Spleen (tissue), 11 donors: ENCODE measurements at regions not wholly inside any gene's neighbourhood (a gene's known extent, or its start where the extent isn't known, plus 50 kb on each side); places are given as distances from the start of the nearest gene placed in this dataset.

ENCODE experiments used
- DNase-seq: peaks from one replicate; pipeline ENCODE4 v3.0.0-alpha.2; 2020
- H3K27ac ChIP-seq, 8 donors: fragments of 200-600 bp; sonication (generic) in 7 of 8; 1 replicate in 4 of 8; 2 replicates in 4 of 8; pipeline versions ENCODE4 v1.5.0 to v1.8.0; 2016 to 2021; ENCODE audit warnings: inconsistent platforms in 4 of 8, mild to moderate bottlenecking in 4 of 8, moderate library complexity in 1 of 8
- H3K27me3 ChIP-seq, 7 donors: fragments of 200-600 bp; sonication (generic) in 6 of 7; replicated peaks in 1 of 7; 1 replicate in 4 of 7; 2 replicates in 3 of 7; pipeline versions ENCODE4 v1.5.0 to v1.8.0; 2016 to 2021; ENCODE audit warnings: inconsistent platforms in 3 of 7, mild to moderate bottlenecking in 1 of 7
- H3K36me3 ChIP-seq, 6 donors: fragments of 200-600 bp; sonication (generic) in 5 of 6; 1 replicate in 4 of 6; 2 replicates in 2 of 6; pipeline versions ENCODE4 v1.5.0 to v1.8.0; 2016 to 2021; ENCODE audit warnings: inconsistent platforms in 2 of 6
- H3K4me1 ChIP-seq, 6 donors: fragments of 200-600 bp; sonication (generic) in 5 of 6; 1 replicate in 3 of 6; 2 replicates in 3 of 6; pipeline versions ENCODE4 v1.5.0 to v1.8.0; 2016 to 2021; ENCODE audit warnings: inconsistent platforms in 3 of 6
- H3K4me3 ChIP-seq, 8 donors: fragments of 200-600 bp; sonication (generic) in 7 of 8; 1 replicate in 4 of 8; 2 replicates in 4 of 8; pipeline versions ENCODE4 v1.5.0 to v1.8.0; 2016 to 2021; ENCODE audit warnings: inconsistent platforms in 4 of 8, mild to moderate bottlenecking in 4 of 8, moderate library complexity in 2 of 8
- H3K9me3 ChIP-seq, 8 donors: fragments of 200-600 bp; sonication (generic) in 7 of 8; 1 replicate in 4 of 8; 2 replicates in 4 of 8; pipeline versions ENCODE4 v1.5.0 to v1.8.0; 2016 to 2021; ENCODE audit warnings: inconsistent platforms in 4 of 8
- POLR2A ChIP-seq, 3 donors: fragments of 450-650 bp; IDR thresholded peaks; one replicate each; pipeline ENCODE4 v1.5.1; 2017; ENCODE audit warnings: antibody characterized with exemption in 3 of 3, mild to moderate bottlenecking in 1 of 3
- POLR2AphosphoS5 ChIP-seq, 3 donors: sonication (generic); formaldehyde crosslinking; IDR thresholded peaks; one replicate each; pipeline ENCODE4 v1.5.1; 2017; ENCODE audit warnings: antibody characterized with exemption in 3 of 3
- WGBS, 5 donors: extraction: QIAGEN DNeasy Blood & Tissue Kit in 3 of 5; methylation state at CpG; one replicate each; pipeline versions ENCODE4 v1.1.5 to v1.1.7; 2013 to 2018; 5-methylcytosine and 5-hydroxymethylcytosine counted together
- intact Hi-C: fragments of 100-400 bp; cut with DNase I; formaldehyde crosslinking; loops from one replicate; pipeline ENCODE4 v1.15.0; 2023; ENCODE audit warnings: low total_unique reads
- TF ChIP-seq, protein P1 (sequence below), 11 experiments: fragments of 200-600 bp in 7 of 11; fragments of 450-650 bp in 4 of 11; sonication (generic) in 4 of 11; IDR thresholded peaks in 8 of 11; conservative IDR thresholded peaks in 3 of 11; 1 replicate in 7 of 11; 2 replicates in 4 of 11; pipeline versions ENCODE4 v1.4.0 to v1.8.0; 2016 to 2021; ENCODE audit warnings: antibody characterized with exemption in 11 of 11, inconsistent platforms in 4 of 11, mild to moderate bottlenecking in 1 of 11
- donor health status: healthy with polysubstance abuse.
- donor health status: DM: no; HTN: no; CAD: no; lungs with moderate emphysema.
- donor health status: DM: no; HTN: no; CAD: no.
- donor health status: Bipolar disorder and iron deficiency.
- donor health status: healthy.
- donor health status: DM: no; HTN: no; CAD: no.
- donor health status: DM: yes; HTN: yes; CAD: no.

DNA sequence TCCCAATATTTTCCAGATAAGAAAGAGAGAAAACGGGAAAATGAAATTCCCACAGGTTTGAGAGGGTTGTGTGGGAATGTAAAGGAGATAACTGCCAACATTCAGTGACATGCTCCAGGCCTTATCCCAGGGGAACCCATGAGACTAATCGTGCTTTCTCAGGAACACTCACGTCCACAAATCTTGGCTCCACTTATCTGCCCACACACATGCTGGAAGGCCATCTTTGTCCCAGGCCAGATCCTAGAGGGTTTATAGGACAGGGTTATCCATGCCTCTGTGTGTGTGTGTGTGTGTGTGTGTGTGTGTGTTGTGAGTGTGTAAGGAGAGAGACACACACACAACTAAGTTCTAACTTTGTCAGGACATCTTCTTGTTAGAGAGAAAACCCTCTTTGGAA is 182.2 kb upstream of the E2F7 start:
- intact Hi-C loops = no loop called here
- 52 to 81% (median 74%) methylated on average over 3 of the region's 3 CpGs for WGBS, 5 donors
- no peaks in the 10 kb centered on the region for H3K27me3 ChIP-seq

DNA sequence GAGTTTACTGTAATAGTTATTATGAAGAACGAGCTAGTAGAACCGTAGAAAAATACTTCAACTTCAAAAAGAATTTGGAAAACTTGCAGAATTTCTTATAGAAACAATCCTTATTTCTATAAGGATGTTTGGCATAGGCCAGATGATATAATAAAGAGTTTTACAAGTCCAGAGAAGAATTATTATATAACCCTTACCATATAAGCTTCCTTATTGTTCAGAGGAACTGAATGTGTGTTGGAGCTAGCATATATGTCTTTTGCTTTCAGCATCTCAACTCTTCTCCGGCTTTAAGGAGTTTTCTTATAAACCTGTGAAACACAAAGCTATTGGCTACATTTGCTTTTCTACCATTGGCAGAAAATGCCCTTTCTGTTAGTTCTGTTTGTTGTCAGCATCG is 178.0 kb upstream of the E2F7 start:
- Histone ChIP-seq H3K36me3 (no peaks in the 10 kb centered on the region), H3K27ac (no peak overlapping the region), H3K4me1 (peaks cover 0 to 3% (median 0%) of the 10 kb centered on the region in 6 donors), H3K27me3 (no peaks in the 10 kb centered on the region), H3K4me3 (no peak overlapping the region), H3K9me3 (no peaks in the 10 kb centered on the region)
- intact Hi-C loops = no loop called here
- TF ChIP-seq POLR2AphosphoS5 (IDR thresholded peaks at IDR 0.05) (no peak), POLR2A (IDR thresholded peaks at IDR 0.05) (no peak)
- TF ChIP-seq, protein P1, sequence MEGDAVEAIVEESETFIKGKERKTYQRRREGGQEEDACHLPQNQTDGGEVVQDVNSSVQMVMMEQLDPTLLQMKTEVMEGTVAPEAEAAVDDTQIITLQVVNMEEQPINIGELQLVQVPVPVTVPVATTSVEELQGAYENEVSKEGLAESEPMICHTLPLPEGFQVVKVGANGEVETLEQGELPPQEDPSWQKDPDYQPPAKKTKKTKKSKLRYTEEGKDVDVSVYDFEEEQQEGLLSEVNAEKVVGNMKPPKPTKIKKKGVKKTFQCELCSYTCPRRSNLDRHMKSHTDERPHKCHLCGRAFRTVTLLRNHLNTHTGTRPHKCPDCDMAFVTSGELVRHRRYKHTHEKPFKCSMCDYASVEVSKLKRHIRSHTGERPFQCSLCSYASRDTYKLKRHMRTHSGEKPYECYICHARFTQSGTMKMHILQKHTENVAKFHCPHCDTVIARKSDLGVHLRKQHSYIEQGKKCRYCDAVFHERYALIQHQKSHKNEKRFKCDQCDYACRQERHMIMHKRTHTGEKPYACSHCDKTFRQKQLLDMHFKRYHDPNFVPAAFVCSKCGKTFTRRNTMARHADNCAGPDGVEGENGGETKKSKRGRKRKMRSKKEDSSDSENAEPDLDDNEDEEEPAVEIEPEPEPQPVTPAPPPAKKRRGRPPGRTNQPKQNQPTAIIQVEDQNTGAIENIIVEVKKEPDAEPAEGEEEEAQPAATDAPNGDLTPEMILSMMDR (IDR thresholded peaks at IDR 0.05 in 8 of 11, conservative IDR thresholded peaks at IDR 0.05 in 3 of 11) = no peak
- 77 to 86% (median 85%) methylated on average over 4 of the region's 4 CpGs for WGBS, 5 donors
- no peak for DNase-seq

More for the DNA sequence above, 182.2 kb upstream of the E2F7 start:
- Histone ChIP-seq H3K4me1 (no peaks in the 10 kb centered on the region), H3K9me3 (no peaks in the 10 kb centered on the region), H3K4me3 (no peak overlapping the region), H3K27ac (no peak overlapping the region), H3K36me3 (no peaks in the 10 kb centered on the region)
- TF ChIP-seq POLR2A (IDR thresholded peaks at IDR 0.05) (no peak), POLR2AphosphoS5 (IDR thresholded peaks at IDR 0.05) (no peak)
- TF ChIP-seq, protein P1 (IDR thresholded peaks at IDR 0.05 in 8 of 11, conservative IDR thresholded peaks at IDR 0.05 in 3 of 11) = no peak
- DNase-seq = no peak

DNA sequence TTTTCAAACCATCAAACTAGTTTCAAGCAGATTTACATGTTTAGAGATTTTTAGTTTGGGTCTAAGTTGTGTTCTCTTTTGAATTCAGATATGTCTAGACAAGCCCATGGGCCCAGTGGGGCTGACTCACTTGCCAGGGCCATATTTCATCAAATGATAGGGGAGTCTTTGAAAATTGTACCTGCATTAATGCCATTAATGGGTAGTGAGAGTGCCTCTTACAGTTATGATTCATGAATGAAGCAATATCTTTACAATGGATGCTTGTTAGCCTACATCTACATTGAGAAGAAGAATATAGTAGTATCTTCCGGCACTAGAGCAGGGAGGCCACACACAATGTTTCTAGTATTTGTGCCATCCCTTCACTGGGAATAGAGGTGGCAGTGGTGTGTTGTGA is 174.2 kb upstream of the E2F7 start:
- 94 to 100% (median 97%) methylated on average over 1 of the region's 1 CpG for WGBS, 5 donors
- TF ChIP-seq, protein P1 (IDR thresholded peaks at IDR 0.05 in 8 of 11, conservative IDR thresholded peaks at IDR 0.05 in 3 of 11) = no peak
- TF ChIP-seq POLR2A (IDR thresholded peaks at IDR 0.05) (no peak), POLR2AphosphoS5 (IDR thresholded peaks at IDR 0.05) (no peak)
- Histone ChIP-seq H3K27me3 (peaks cover 0 to 5% (median 0%) of the 10 kb centered on the region in 7 donors), H3K27ac (no peak overlapping the region), H3K36me3 (no peaks in the 10 kb centered on the region), H3K9me3 (no peaks in the 10 kb centered on the region), H3K4me1 (peaks cover 0 to 6% (median 0%) of the 10 kb centered on the region in 6 donors), H3K4me3 (no peak overlapping the region)
- intact Hi-C loops = no loop called here
- no peak for DNase-seq

DNA sequence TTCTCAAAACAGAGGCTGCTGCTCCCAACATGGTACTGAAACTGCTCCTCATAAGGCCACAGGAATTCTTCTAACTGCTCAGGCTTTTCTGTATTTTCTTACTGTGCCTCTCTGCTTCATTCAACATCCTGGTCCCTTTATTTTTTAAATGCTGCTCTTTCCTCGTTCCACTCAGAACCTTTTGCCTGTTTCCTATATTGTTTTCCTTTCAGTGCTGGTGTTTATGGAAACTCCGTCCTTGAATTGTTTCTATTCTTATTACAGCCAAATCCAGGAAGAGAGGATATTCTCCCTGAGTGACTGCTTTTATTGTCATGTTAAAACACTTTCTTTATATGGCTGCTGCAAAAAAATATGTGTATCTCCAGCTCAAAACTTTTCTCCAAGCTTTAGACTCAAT is 173.0 kb upstream of the E2F7 start:
- TF ChIP-seq POLR2AphosphoS5 (IDR thresholded peaks at IDR 0.05) (no peak), POLR2A (IDR thresholded peaks at IDR 0.05) (no peak)
- TF ChIP-seq, protein P1 (IDR thresholded peaks at IDR 0.05 in 8 of 11, conservative IDR thresholded peaks at IDR 0.05 in 3 of 11) = no peak
- intact Hi-C loops = no loop called here
- DNase-seq = no peak
- H3K9me3 ChIP-seq = no peaks in the 10 kb centered on the region
- H3K4me1 ChIP-seq = peaks cover 0 to 6% (median 0%) of the 10 kb centered on the region in 6 donors
- no peak overlapping the region for H3K27ac ChIP-seq
- WGBS, 5 donors = 50 to 72% (median 54%) methylated on average over 2 of the region's 2 CpGs
- no peaks in the 10 kb centered on the region for H3K36me3 ChIP-seq
- no peak overlapping the region for H3K4me3 ChIP-seq
- peaks cover 0 to 5% (median 0%) of the 10 kb centered on the region in 7 donors for H3K27me3 ChIP-seq
